NCI-H510A (cell line): ENCODE measurements at regions not wholly inside any gene's neighbourhood (a gene's known extent, or its start where the extent isn't known, plus 50 kb on each side); places are given as distances from the start of the nearest gene placed in this dataset.

Experiments used
- DNase-seq: peaks from one replicate; lab custom pipeline; 2025; lab: John Stamatoyannopoulos, UW

DNA sequence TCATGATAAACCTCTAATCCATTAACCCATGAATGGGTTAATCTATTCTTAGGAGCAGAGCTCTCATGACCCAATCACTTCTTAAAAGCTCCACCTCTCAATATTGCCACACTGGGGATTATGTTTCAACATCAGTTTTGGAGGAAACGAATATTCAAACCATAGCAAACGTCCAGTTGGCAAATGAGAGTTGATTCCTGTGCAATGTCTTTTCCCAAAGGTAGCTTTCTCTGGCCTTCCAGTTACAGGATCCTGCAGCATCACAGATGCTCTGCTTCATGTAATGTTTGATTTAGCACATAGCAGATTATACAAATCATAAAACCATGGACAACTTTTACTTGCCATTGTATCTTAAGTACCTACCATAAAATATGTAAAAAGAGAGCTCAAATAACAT is 481.0 kb downstream of the TNS1 start:
- no peak for DNase-seq

DNA sequence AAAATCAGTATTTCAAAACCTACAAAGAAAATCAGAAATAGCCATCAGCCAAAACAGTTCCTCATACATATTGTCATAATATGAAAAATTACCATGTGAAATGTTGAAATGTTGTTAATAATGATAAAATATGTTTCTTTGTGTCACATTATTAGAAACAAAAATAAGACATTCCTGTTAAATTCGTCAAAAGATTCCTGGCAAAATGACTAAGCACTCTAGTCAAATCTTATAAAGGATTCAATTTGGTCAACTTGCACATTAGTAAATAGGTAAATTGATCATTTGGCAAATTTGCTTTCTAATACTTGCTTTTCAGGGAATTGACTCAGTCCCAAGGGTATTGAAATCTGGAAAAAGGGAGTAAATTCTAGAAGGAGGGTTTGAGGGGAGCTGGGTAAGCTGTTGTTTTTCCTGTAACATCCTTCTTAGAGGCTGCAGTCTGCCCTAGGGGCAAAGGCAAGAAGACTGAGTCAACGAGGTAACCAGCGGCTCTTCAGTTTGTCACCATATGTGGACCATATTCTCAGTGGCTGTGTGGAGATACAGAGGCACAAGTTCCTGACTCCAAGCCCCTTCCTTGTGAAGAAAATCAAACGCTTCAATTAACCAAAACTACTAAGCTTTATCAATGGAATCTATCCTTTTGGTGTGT is 482.3 kb downstream of the TNS1 start:
- DNase-seq, result no peak

DNA sequence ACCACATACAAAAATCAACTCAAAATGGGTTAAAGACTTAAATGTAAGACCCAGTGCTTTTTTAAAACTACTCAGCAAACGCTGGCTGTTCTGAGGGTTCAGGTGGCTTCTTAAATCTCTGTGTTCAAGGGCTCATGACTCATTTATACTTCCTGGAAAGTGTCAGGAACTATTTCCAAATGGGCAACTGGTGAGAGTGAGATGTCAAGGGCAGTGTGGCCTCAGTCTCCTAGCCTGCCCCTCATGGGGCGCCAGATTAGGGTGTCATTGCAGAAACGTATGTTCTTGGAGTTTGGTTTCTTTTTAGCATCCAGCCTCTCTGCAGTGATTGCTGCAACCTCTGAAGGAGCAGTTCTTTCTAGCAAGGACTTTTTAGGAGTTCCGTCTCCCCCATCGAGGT is 485.4 kb downstream of the TNS1 start:
- DNase-seq, result no peak

DNA sequence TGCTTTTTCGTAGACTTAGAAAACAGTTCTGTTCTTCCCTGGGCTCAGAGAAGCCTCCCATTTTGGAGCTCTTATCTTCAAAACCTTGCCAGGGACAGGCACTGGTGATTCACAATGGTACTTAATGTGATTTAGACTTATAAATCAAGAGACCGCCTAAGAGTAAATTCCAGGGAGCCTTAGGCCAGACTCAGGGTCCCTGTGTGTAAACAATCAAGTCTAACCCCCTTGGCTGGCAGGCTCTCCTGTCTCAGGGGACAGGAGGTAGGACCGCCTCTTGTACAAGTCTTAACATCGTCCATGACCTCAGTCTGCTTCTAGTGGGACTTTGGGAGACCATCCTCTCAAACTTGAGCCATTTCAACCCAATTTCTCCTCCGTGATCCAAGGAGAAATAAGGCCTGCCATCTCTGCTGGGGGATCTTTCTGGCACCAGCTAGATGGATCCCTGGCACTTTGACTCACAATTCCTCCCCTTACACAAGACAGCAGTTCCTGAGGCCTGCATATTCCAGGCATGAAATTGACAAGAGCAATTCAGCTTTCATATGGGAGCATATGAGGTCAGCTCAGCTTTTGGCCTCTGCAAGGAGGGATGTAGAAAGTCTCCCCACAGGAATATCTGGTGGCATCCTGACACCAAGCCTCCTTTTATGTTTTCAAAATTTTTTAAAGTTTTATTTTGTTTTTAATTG is 487.0 kb downstream of the TNS1 start:
- no peak for DNase-seq

DNA sequence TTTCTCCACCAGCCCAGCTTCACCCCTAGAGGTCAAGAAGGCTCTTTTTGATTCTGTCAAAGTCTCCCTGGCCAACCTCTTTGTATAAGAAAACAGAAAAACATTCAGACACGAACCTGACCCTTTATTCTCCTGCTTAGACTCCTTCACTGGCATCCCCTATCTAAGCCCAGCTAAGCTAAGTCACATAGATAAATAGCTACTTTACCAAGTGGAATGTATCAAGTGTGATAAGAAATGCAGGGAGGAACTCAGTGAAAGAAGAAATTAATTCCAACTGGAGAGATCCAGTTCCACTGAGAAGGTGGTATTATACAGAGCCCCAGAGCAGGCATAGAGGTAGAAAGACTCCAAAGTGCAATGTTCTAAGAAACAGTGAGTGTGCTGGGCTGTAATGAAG is 489.5 kb downstream of the TNS1 start:
- no peak for DNase-seq

DNA sequence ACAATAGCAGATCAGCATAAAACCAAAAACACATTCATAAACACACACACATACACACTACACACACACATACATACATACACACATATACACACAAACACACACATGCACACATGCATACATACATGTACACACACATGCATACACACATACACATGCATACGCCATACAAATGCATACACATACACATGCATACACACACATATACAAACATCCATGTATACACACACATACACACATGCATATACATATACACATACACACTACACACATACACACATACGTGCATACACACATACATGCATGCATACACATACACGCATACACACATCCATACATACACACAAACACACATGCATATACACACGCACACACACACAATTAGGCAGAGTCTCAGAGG is 490.1 kb downstream of the TNS1 start:
- no peak for DNase-seq

DNA sequence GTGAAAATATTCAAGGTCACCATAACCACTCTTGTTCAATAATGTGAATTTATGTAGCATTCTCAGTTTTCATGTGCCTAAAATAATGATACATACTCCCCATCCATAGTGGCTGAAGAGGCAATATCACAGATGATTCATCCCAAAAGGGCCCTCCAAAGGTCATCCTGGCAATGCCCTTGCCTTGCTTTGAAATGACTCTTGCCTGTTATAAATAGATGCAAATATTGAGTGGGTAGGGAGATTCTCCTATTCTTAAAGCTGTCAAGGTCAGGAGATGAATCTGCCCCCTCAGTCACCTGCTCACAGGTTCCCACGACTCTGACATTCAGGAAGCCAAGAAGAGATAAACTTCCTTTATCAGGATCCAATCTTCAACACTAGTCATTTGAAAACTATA is 490.5 kb downstream of the TNS1 start:
- no peak for DNase-seq

DNA sequence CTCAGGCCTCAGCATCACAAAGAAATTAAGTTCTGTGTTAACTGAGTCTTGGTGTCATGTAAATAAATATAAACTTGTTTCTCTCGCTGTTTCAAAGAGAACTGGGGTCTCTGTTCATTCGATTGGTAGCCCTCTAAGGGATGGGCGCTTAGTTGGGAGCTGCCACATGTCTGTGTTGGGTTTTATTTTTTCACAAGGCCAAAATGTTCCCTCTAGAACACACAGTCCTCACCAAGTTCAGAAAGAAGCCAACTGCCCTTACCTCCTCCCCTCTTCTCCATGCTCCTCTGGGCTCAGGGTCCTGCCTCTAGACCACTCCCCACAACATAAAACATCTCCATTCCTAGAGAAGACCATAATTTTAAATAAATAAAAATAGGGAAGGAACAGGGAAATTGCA is 490.9 kb downstream of the TNS1 start:
- DNase-seq, result no peak

DNA sequence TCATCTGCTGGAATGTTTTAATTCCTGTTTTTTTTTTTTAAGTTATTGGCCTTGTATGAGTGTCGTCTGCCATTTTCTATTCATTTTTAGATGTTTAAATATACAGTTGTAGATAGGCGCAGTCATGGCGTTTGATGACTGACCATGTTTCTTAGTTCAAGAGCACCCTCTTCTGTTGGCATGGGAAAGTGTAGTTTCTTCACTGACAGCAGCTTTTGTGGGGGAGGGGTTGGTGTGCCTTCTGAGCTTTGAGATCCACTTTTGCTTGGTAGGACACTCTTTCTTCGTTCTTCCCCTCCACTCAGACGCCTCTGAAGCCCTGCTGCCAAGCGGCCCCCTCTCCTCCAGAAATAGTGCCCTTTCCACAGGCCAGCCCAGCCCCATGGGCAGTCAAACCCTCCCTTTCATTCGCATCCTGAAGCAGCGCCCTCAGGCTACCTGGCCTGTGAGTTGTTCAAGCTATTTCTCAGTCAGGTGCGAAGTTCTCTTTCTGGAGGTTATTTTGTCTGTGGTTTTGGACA is 492.0 kb downstream of the TNS1 start:
- peak; percentile 56 for DNase-seq

DNA sequence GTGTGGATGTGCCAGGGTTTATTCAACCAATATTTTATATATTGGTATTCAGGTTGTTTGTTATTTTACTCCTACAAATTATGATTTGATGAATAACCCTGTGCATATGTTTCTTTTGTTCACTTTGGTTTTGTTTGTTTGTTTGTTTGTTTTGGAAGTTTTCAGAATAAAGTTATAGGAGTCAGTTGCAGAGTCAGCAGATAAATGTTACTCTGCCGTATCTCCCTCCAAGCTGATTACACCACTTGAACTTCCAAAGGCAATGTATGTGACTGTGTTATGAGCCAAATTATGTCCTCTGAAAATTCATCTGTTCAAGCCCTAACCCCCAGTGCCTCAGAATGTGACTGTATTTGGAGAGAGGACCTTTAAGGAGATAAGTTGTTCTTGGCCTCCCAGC is 497.5 kb downstream of the TNS1 start:
- no peak for DNase-seq

DNA sequence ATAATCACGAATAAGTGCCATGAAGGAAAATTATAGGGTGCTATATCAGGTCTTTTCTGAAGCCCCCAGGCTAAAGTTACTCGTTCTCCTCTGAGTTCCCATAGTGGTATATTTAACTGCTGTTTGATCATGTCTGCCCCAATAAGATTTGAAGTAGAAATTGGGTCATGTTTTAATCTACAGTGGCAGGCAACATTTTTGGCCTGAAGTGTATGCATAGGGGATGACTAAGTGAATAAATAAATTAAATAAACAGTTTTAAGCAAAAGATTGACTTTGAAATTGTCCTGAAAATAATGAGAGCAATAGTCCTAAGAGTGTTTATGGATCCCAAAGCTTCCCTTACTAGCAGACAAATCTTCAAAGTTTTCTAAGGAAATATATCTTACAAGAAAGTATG is 500.9 kb downstream of the TNS1 start:
- DNase-seq, result no peak

DNA sequence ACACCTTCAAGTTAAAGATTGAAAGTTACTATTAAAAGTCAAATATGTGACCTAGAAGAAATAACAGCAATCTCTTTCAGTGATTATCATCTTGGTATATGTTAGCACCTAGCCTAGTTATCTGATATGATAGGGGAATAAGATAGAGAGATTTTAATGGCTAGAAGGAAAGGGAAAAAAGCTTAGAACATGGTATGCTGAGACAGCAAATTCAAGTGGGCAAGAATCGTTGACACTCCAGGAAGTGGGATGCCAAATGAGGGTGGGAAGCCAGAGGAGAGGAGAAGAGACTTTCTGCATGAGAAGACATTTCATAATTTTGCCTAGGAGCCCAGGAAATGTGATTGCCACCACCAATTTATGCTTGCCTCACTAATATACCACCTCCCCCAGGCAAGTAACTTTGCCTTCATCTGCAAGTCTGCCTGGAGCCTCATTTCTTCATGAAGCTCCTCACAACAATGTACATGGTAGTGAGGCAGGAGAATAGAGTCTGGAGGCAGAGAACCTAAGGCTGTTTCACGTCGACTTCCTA is 504.9 kb downstream of the TNS1 start:
- no peak for DNase-seq

DNA sequence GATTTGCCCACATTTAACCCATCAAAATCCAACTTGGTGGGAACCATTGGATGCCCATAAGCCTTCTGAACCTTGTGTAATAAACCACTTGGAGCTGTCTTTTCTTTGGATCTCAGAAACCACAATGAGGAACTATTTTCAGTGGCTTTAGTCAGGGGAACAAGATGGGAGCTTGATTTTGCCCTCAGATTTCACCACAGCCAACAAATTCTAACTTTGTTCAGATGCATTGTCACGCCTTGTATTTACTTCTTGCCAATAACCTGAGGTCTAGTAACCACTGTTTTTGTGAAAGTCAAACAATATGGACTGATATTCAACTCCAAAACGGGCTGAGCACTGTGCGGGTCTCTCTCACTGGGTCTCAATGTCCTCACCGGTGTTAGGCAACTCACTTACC is 508.2 kb downstream of the TNS1 start:
- no peak for DNase-seq

DNA sequence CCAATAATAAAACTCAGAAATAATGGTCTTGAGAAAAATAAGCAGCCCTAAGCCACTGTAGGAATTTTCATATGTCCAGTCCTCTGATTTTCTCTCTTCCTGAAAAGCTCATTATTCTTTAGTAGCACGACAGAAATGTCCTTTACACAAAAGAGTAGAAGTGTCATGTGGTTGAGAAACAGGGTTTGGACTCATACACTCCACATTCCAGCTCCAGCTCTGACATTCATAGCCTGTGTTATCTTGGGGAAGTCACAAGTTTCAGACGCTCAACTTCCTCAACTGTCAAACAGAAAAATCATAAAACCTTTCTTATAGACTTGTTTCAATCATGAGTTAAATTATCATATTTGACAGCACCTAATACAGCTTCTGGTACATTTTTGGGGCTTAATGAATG is 511.5 kb downstream of the TNS1 start:
- DNase-seq, result no peak

DNA sequence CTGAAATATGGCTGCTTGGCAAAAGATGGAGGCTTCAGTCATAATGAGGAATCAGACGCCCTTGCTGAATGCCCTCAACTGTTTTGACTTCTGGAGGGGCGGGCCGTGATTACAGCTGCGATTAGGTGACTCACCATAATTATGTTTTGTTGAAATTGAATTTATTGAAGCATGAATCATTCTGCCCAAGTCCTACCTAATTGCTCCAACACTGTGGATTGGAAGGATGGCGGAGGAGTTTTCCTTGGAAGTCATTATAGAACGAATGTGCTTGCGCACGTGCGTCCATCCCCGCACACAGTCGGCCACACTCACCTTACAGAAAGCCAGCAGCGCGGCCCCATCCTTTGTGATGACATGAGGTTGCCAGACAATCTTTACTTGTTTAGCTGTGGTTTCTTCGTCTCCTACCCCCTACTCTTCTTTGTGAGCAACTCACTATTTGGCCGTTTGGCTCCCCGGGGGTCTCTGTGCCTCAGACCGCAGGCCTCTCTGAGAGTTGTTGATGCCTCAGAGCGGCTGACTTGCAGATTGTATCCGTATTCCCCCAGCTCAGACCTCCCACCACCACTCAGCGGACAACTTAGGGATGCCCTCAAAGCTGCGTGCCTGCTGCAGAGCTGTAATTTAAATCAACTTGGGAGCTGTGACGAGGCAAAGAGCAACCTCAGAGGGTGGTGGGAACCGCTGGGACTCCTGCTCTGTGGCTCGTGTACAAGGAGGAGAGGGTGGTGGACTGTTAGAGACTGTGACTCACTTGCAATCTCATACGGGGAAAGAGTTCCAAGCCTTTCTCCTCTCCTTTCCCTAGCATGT is 513.4 kb downstream of the TNS1 start:
- DNase-seq, result no peak

DNA sequence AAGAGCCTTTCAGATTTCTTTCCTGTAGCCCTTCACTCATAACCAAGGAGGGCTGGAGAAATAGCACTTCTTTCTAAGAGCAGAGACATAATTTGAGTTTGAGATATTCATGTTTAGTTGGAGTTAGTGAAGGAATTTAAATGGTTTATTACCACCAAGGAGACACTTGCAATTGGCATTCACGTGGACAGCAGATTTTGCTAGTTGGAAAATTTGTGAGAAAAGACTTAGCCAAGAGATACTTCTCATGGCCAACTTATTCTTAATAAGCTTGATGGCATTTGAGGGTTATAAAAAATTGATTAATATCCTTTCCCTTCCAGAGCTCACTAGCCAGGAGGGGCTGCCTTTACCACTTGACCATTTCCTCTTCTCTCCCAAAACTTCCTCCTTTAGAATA is 518.7 kb downstream of the TNS1 start:
- no peak for DNase-seq

DNA sequence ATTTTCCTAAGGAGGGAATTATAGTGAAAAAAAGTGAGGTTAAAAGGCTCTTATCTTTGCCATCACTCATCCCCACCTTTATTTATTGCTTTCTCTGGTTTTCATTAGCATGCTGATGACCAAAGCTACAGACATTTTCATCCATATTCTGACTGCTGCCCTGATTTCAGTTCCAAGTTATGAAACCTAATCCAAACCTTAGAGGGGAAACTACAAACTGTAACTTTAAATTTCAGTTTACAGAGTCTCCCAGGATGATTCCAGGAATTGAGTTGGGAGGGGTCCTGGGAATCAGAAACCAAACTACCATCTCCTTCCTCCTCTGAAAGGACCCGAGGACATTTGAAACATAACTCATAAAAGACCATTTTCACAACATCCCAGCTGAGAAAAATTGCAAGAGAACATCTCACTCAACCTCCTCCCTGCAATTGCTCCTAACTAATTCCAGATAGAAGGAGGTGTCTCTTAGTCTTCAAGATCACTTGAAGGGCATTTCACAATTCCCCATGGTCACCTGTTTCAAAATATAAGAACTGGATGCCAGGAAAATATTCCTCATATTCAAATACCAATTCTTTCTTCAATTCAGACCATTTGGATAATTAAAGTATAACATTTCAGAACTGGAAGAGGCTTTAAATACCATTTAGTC is 520.6 kb downstream of the TNS1 start:
- DNase-seq, result no peak

DNA sequence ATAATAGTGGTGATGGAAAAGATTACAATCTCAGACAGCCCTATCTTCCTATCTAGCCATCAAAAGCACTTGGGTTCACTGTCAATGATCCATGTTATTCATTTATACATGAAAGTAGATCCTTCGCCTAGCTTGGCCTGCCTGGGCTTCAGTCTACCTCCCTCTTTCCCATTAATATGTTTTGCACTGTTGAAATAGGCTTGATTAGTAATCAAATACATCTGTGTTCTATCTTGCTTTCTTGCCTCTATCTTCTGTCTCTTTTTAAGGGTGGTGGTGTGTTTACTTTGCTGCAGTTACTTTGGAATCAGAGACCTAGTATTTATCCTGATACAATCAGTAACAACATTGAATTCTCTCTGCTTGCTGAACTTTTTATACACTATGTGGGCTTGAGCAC is 521.2 kb downstream of the TNS1 start:
- no peak for DNase-seq

DNA sequence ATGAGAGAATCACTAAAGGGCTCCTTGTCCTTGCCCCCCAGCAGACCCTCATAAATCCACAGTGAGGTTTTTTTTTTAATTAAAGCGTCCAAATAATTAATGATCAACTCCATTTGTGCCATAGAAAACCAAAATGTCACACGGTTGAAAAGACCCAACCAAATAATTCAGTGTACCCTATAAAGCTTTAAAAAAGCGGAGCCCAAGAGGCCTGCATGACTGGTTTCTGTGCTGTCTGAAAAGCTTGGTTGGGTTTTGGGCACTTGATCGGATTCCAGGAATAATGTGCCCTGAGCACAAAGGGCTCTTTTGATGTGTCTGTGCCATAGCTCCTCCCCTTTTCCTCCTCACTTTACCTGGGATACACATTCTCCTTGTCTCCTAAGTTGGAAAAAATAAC is 523.2 kb downstream of the TNS1 start:
- no peak for DNase-seq

DNA sequence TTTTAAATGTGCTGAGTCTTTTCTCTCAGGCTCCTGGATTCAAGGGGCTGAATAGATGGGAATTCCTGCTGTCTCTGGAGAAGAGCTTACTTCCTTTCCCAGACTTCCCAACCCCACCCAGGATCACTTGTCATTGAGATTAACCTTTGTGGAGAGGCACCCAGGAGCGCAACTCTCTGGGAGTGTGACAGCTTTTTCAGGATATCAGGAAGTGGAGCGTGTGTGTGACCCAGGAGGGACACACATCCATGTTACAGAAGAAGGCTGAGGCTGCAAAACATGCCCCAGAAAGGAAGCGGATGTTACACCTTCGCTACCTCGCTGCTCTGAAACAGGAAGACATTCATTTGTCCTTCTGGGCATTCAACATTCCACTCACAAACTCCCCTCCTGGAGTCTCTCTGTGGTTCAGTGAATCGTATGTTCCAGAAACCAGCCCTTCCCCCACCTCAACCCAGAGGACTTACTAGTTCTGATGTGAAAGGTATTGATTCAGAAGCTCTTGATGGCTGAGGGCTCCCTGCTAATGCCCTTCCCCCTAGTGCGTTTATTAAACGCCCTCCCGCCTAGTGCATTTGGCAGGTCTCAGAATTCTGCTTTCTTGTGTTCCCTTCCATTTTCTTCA is 523.9 kb downstream of the TNS1 start:
- DNase-seq, result no peak

DNA sequence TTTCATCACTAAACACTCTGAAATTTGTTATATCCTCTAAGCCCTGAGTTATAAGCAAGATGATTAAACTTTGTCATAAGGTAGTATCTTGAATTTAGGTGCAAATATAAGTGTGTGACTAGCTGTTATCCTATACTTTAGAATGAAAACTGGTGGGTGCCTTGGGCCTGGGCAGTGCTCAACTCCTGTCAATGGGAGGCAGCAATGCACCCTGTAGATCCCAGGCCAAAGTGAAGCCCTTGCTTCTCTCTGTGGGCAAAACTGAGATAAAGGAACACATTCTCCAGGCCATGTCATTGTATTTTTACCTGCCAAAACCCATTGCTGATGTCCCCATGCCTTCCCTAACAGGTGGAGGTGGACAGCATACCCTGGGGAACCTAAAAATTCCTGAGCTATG is 525.2 kb downstream of the TNS1 start:
- no peak for DNase-seq

DNA sequence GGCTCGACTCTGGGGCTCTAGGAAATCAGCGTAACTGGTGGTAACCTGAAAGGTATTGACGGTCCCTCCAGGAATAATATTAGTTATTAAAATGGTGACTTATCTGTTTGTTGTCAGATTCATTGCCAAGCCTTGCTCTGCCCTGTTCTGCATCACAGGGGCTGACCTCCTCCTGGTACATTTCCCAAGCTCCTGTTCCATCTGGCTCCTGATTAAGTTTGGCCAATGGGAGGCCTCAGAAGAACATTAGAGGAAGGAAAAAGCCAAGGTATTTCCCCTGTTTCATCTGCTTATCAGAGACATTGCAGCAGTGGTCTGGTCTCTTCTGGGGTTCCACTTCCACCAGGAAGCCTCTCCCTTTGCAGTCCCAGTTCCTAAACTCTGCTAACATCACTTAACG is 527.0 kb downstream of the TNS1 start:
- DNase-seq, result no peak
